Keratinocyte (primary cell): ENCODE measurements at regions not wholly inside any gene's neighbourhood (a gene's known extent, or its start where the extent isn't known, plus 50 kb on each side); places are given as distances from the start of the nearest gene placed in this dataset.

Experiments
- DNase-seq: peaks from one replicate; pipeline ENCODE4 v3.0.0-alpha.2; 2011; ENCODE audit warnings: low read depth, missing footprints, low spot score
- FAIRE-seq: peaks from 2 replicates; lab custom pipeline; 2011; peaks lifted over from hg19 to GRCh38; lab: Jason Lieb, UNC
- H2AFZ ChIP-seq: 2 replicates; pipeline ENCODE4 v1.6.0; 2012; ENCODE audit warnings: low read length, control low read depth, inconsistent platforms; ENCODE audit not compliant: control insufficient read depth
- H3K27ac ChIP-seq: 2 replicates; pipeline ENCODE4 v1.5.1; 2011; ENCODE audit warnings: low read length; ENCODE audit not compliant: control insufficient read depth, insufficient read depth
- H3K27me3 ChIP-seq: 3 replicates; pipeline ENCODE4 v1.6.0; 2011; ENCODE audit warnings: low read length; ENCODE audit not compliant: control insufficient read depth, insufficient read depth; ENCODE audit errors: extremely low read depth
- H3K36me3 ChIP-seq, 2 experiments: 2 replicates in 1 of 2; 3 replicates in 1 of 2; pipeline ENCODE4 v1.5.1; 2011; ENCODE audit warnings: low read length in 2 of 2, mild to moderate bottlenecking in 1 of 2; ENCODE audit not compliant: control insufficient read depth in 2 of 2, insufficient read depth in 2 of 2; ENCODE audit errors: extremely low read depth in 1 of 2
- H3K4me1 ChIP-seq: 3 replicates; pipeline ENCODE4 v1.5.1; 2011; ENCODE audit warnings: low read length; ENCODE audit not compliant: control insufficient read depth, insufficient read depth; ENCODE audit errors: extremely low read depth
- H3K4me2 ChIP-seq: 3 replicates; pipeline ENCODE4 v1.6.0; 2011; ENCODE audit warnings: low read depth, low read length; ENCODE audit not compliant: control insufficient read depth, insufficient read depth; ENCODE audit errors: extremely low read depth
- H3K4me3 ChIP-seq, 3 experiments: fragments of 200-600 bp in 1 of 3; sonication (generic) in 1 of 3; 2 replicates in 2 of 3; 3 replicates in 1 of 3; pipeline ENCODE4 v1.5.1; 2011 to 2016; ENCODE audit warnings: low read length in 3 of 3, mild to moderate bottlenecking in 3 of 3, control low read depth in 2 of 3, inconsistent platforms in 1 of 3, low read depth in 1 of 3, mixed read lengths in 1 of 3, mixed run types in 1 of 3, moderate library complexity in 1 of 3; ENCODE audit not compliant: control insufficient read depth in 2 of 3, insufficient read depth in 2 of 3; ENCODE audit errors: extremely low read depth in 1 of 3
- H3K79me2 ChIP-seq: 2 replicates; pipeline ENCODE4 v1.6.0; 2012; ENCODE audit warnings: low read length; ENCODE audit not compliant: control insufficient read depth, insufficient read depth
- H3K9ac ChIP-seq: 3 replicates; pipeline ENCODE4 v1.6.0; 2011; ENCODE audit warnings: low read length; ENCODE audit not compliant: control insufficient read depth, insufficient read depth; ENCODE audit errors: extremely low read depth
- H3K9me1 ChIP-seq: 3 replicates; pipeline ENCODE4 v1.6.0; 2011; ENCODE audit warnings: low read length; ENCODE audit not compliant: control insufficient read depth, insufficient read depth; ENCODE audit errors: extremely low read depth
- H3K9me3 ChIP-seq: 2 replicates; pipeline ENCODE4 v1.5.1; 2012; ENCODE audit warnings: low read depth, low read length; ENCODE audit not compliant: control insufficient read depth
- H4K20me1 ChIP-seq: 3 replicates; pipeline ENCODE4 v1.6.0; 2011; ENCODE audit warnings: low read length; ENCODE audit not compliant: control insufficient read depth, insufficient read depth; ENCODE audit errors: extremely low read depth
- EZH2 ChIP-seq: IDR thresholded peaks from one replicate; pipeline ENCODE4 v1.6.1; 2012; ENCODE audit warnings: inconsistent platforms, mild to moderate bottlenecking, low read length, moderate library complexity
- dilution Hi-C: fragments of 300-500 bp; cut with MboI; formaldehyde crosslinking; loops from one replicate; pipeline ENCODE4 v1.7.0; 2020; ENCODE audit warnings: low sequenced_read_pairs; ENCODE audit not compliant: extremely low pct_ligation_motif_present
- TF ChIP-seq, protein P1 (sequence below), 3 experiments: IDR thresholded peaks in 1 of 3; conservative IDR thresholded peaks in 1 of 3; optimal IDR thresholded peaks in 1 of 3; 2 replicates in 2 of 3; 3 replicates in 1 of 3; pipeline versions ENCODE3 to v1.5.1; 2011; ENCODE audit warnings: low read length in 3 of 3, mild to moderate bottlenecking in 3 of 3, moderate library complexity in 2 of 3, control low read depth in 1 of 3, inconsistent platforms in 1 of 3; ENCODE audit not compliant: insufficient read depth in 2 of 3; ENCODE audit errors: extremely low read depth in 1 of 3

DNA sequence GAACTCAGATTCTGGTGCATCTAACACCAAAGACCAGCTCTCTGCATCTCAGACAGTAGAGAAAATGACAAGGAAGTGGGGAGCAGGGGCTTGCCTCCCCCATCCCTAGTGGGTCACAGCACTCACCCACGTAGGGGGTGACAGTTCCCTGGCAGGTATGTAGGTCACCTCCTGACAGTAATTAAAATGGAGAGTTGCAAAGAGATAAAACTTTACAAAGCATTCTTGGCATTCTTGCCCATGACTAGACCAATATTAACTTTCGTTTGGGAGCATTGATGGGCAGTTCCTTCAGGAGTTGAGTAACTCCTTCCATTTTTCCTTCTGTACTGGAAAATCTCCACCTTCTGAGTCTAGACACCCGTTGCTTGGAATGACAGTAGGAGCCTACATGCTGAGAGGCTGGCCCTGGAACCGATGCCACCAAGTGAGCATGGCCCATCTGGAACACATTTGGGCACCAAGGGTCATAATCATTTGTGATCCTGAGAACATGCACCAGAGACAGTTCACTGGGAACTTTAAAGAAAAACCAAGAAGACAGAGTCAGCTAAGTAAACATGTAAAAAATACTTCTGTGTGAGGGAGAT is 81.5 kb upstream of the MSX2 start:
- H2AFZ ChIP-seq, result no peak overlapping the region
- no peaks in the 10 kb centered on the region for H3K9me1 ChIP-seq
- no peaks in the 10 kb centered on the region for H3K79me2 ChIP-seq
- TF ChIP-seq EZH2, result no peak
- TF ChIP-seq, protein P1, sequence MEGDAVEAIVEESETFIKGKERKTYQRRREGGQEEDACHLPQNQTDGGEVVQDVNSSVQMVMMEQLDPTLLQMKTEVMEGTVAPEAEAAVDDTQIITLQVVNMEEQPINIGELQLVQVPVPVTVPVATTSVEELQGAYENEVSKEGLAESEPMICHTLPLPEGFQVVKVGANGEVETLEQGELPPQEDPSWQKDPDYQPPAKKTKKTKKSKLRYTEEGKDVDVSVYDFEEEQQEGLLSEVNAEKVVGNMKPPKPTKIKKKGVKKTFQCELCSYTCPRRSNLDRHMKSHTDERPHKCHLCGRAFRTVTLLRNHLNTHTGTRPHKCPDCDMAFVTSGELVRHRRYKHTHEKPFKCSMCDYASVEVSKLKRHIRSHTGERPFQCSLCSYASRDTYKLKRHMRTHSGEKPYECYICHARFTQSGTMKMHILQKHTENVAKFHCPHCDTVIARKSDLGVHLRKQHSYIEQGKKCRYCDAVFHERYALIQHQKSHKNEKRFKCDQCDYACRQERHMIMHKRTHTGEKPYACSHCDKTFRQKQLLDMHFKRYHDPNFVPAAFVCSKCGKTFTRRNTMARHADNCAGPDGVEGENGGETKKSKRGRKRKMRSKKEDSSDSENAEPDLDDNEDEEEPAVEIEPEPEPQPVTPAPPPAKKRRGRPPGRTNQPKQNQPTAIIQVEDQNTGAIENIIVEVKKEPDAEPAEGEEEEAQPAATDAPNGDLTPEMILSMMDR (optimal IDR thresholded peaks at IDR 0.05 in 1 of 3, IDR thresholded peaks at IDR 0.05 in 1 of 3, conservative IDR thresholded peaks at IDR 0.05 in 1 of 3; ENCODE audit: extremely low read depth in 1 of 3, insufficient read depth in 2 of 3, low read length in 3 of 3), result no peak
- H3K4me1 ChIP-seq, result no peaks in the 10 kb centered on the region
- FAIRE-seq (no peak), DNase-seq (no peak)
- H3K36me3 ChIP-seq, result no peaks in the 10 kb centered on the region
- H3K27ac ChIP-seq, result no peak overlapping the region
- H3K9ac ChIP-seq, result no peak overlapping the region
- no peaks in the 10 kb centered on the region for H3K27me3 ChIP-seq
- H3K4me2 ChIP-seq, result no peak overlapping the region
- H3K4me3 ChIP-seq, result no peak overlapping the region
- peaks cover 3% of the 10 kb centered on the region for H3K9me3 ChIP-seq
- H4K20me1 ChIP-seq, result no peaks in the 10 kb centered on the region
- dilution Hi-C loops, result no loop called here

DNA sequence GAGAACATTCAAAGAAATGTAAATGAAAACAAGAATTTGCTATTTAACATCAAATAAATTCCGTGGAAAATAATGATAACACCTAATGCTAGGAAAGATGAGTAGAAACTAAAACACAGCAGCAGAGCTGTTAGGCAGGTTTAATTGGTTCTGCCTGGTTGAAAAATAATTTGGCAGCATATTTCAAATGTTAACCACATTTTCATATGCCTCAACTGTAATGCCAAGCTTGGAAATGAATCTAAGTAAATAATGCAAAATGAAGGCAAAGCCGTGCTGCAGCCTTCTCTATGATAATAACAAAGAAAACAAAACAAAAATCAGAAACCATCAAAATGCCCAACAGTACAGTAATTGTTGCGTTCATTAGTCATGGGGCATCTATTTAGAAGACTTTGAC is 79.9 kb upstream of the MSX2 start:
- H3K27ac ChIP-seq, result no peak overlapping the region
- DNase-seq (no peak), FAIRE-seq (no peak)
- no peak overlapping the region for H2AFZ ChIP-seq
- peaks cover 3% of the 10 kb centered on the region for H3K9me3 ChIP-seq
- TF ChIP-seq, protein P1 (optimal IDR thresholded peaks at IDR 0.05 in 1 of 3, IDR thresholded peaks at IDR 0.05 in 1 of 3, conservative IDR thresholded peaks at IDR 0.05 in 1 of 3; ENCODE audit: extremely low read depth in 1 of 3, insufficient read depth in 2 of 3, low read length in 3 of 3), result no peak
- TF ChIP-seq EZH2, result no peak
- no peaks in the 10 kb centered on the region for H3K36me3 ChIP-seq
- no peak overlapping the region for H3K4me3 ChIP-seq
- dilution Hi-C loops, result no loop called here
- H3K9ac ChIP-seq, result no peak overlapping the region
- no peaks in the 10 kb centered on the region for H3K27me3 ChIP-seq
- H3K4me1 ChIP-seq, result no peaks in the 10 kb centered on the region
- H4K20me1 ChIP-seq, result no peaks in the 10 kb centered on the region
- H3K9me1 ChIP-seq, result no peaks in the 10 kb centered on the region
- H3K79me2 ChIP-seq, result no peaks in the 10 kb centered on the region
- no peak overlapping the region for H3K4me2 ChIP-seq
